ENCODE measurements at regions not wholly inside any gene's neighbourhood (a gene's known extent, or its start where the extent isn't known, plus 50 kb on each side); places are given as distances from the start of the nearest gene placed in this dataset.

GRCh38 chr5:2137444-2138050 is 254.8 kb upstream of the IRX4 start:
- TF ChIP-seq CTCF (IDR thresholded peaks at IDR 0.05) (no peak), ZFX (IDR thresholded peaks at IDR 0.05; ENCODE audit: borderline replicate concordance) (no peak)
